ENCODE measurements at regions not wholly inside any gene's neighbourhood (a gene's known extent, or its start where the extent isn't known, plus 50 kb on each side); places are given as distances from the start of the nearest gene placed in this dataset.

GRCh38 chr19:46920362-46920761 is 59.6 kb downstream of the ARHGAP35 start:
- Histone ChIP-seq H3K27me3 (replicated peaks; ENCODE audit: insufficient read depth, low read depth, low read length, poor library complexity) (no peaks in the 10 kb centered on the region), H3K4me3 (ENCODE audit: low read depth, low read length, poor library complexity, severe bottlenecking) (no peak overlapping the region), H3K27ac (ENCODE audit: low read depth, low read length, poor library complexity, severe bottlenecking) (no peak overlapping the region), H3K9me3 (ENCODE audit: low read depth, low read length, poor library complexity, severe bottlenecking) (no peaks in the 10 kb centered on the region), H3K4me1 (ENCODE audit: insufficient read depth, low read length, poor library complexity, severe bottlenecking) (peaks cover 21% of the 10 kb centered on the region), H3K36me3 (ENCODE audit: insufficient read depth, low read length, poor library complexity, severe bottlenecking) (peaks cover 41% of the 10 kb centered on the region)
- CTCF ChIA-PET = no interaction called here
- no TSS peak for BruUV-seq (replicated peaks)
- DNase-seq (ENCODE audit: low spot score) = no peak
- TF ChIP-seq EZH2 (IDR thresholded peaks at IDR 0.05; ENCODE audit: borderline replicate concordance, low read depth, low read length, poor library complexity, severe bottlenecking) = no peak
- TF ChIP-seq, protein P1, sequence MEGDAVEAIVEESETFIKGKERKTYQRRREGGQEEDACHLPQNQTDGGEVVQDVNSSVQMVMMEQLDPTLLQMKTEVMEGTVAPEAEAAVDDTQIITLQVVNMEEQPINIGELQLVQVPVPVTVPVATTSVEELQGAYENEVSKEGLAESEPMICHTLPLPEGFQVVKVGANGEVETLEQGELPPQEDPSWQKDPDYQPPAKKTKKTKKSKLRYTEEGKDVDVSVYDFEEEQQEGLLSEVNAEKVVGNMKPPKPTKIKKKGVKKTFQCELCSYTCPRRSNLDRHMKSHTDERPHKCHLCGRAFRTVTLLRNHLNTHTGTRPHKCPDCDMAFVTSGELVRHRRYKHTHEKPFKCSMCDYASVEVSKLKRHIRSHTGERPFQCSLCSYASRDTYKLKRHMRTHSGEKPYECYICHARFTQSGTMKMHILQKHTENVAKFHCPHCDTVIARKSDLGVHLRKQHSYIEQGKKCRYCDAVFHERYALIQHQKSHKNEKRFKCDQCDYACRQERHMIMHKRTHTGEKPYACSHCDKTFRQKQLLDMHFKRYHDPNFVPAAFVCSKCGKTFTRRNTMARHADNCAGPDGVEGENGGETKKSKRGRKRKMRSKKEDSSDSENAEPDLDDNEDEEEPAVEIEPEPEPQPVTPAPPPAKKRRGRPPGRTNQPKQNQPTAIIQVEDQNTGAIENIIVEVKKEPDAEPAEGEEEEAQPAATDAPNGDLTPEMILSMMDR (conservative IDR thresholded peaks at IDR 0.05; ENCODE audit: low read depth, low read length) = no peak
- POLR2A ChIA-PET (ENCODE audit: low non-redundant PET) = no interaction called here
- intact Hi-C loops (cut with micrococcal nuclease; ENCODE audit: unreplicated experiment) = no loop called here

- BruUV-seq (replicated peaks) = no TSS peak
- no peak for DNase-seq (ENCODE audit: low spot score)
- Histone ChIP-seq H3K4me1 (ENCODE audit: insufficient read depth, low read length, poor library complexity, severe bottlenecking) (peaks cover 22% of the 10 kb centered on the region), H3K9me3 (ENCODE audit: low read depth, low read length, poor library complexity, severe bottlenecking) (no peaks in the 10 kb centered on the region), H3K27me3 (replicated peaks; ENCODE audit: insufficient read depth, low read depth, low read length, poor library complexity) (no peaks in the 10 kb centered on the region), H3K36me3 (ENCODE audit: insufficient read depth, low read length, poor library complexity, severe bottlenecking) (peaks cover 41% of the 10 kb centered on the region), H3K4me3 (ENCODE audit: low read depth, low read length, poor library complexity, severe bottlenecking) (no peak overlapping the region), H3K27ac (ENCODE audit: low read depth, low read length, poor library complexity, severe bottlenecking) (no peak overlapping the region)
- intact Hi-C loops (cut with micrococcal nuclease; ENCODE audit: unreplicated experiment) = no loop called here
- ChIA-PET CTCF (no interaction called here), POLR2A (ENCODE audit: low non-redundant PET) (no interaction called here)
- no peak for TF ChIP-seq EZH2 (IDR thresholded peaks at IDR 0.05; ENCODE audit: borderline replicate concordance, low read depth, low read length, poor library complexity, severe bottlenecking)
- TF ChIP-seq, protein P1 (conservative IDR thresholded peaks at IDR 0.05; ENCODE audit: low read depth, low read length) = no peak
Measured at GRCh38 chr19:46921071-46921470, 60.3 kb downstream of the ARHGAP35 start.

- intact Hi-C loops (cut with micrococcal nuclease; ENCODE audit: unreplicated experiment) = no loop called here
- TF ChIP-seq EZH2 (IDR thresholded peaks at IDR 0.05; ENCODE audit: borderline replicate concordance, low read depth, low read length, poor library complexity, severe bottlenecking) = no peak
- TF ChIP-seq, protein P1 (conservative IDR thresholded peaks at IDR 0.05; ENCODE audit: low read depth, low read length) = no peak
- Histone ChIP-seq H3K36me3 (ENCODE audit: insufficient read depth, low read length, poor library complexity, severe bottlenecking) (peaks cover 41% of the 10 kb centered on the region), H3K4me3 (ENCODE audit: low read depth, low read length, poor library complexity, severe bottlenecking) (no peak overlapping the region), H3K27me3 (replicated peaks; ENCODE audit: insufficient read depth, low read depth, low read length, poor library complexity) (no peaks in the 10 kb centered on the region), H3K4me1 (ENCODE audit: insufficient read depth, low read length, poor library complexity, severe bottlenecking) (peaks cover 36% of the 10 kb centered on the region), H3K27ac (ENCODE audit: low read depth, low read length, poor library complexity, severe bottlenecking) (no peak overlapping the region), H3K9me3 (ENCODE audit: low read depth, low read length, poor library complexity, severe bottlenecking) (no peaks in the 10 kb centered on the region)
- CTCF ChIA-PET = no interaction called here
- POLR2A ChIA-PET (ENCODE audit: low non-redundant PET) = no interaction called here
- no TSS peak for BruUV-seq (replicated peaks)
- DNase-seq (ENCODE audit: low spot score) = no peak
Measured at GRCh38 chr19:46922465-46922864, 61.7 kb downstream of the ARHGAP35 start.
